GM12878 (cell line): ENCODE measurements at regions not wholly inside any gene's neighbourhood (a gene's known extent, or its start where the extent isn't known, plus 50 kb on each side); places are given as distances from the start of the nearest gene placed in this dataset.

Source experiments
- ATAC-seq: fragments of 200-7000 bp; cut with Tn5 transposase; 3 replicates; pipeline ENCODE4 v1.9.1; 2020; ENCODE audit warnings: mild to moderate bottlenecking, moderate library complexity
- BruUV-seq: library from RNA; stranded (reverse); fragments of 400-500 nt; replicated peaks from 2 replicates; lab custom pipeline; 2021; lab: Mats Ljungman, UMichigan
- CTCF ChIA-PET: fragments of 300-600 bp; sonication (Branson Sonifier 250); formaldehyde crosslinking; extraction: SDS; loops from one replicate; lab custom pipeline; 2021; ENCODE audit warnings: inconsistent platforms; lab: Yijun Ruan, JAX
- POLR2A ChIA-PET: fragments of 350-600 bp; formaldehyde crosslinking; extraction: SDS; loops from one replicate; lab custom pipeline; 2021; ENCODE audit warnings: inconsistent platforms; lab: Charles Lee
- RAD21 ChIA-PET: fragments of 300-600 bp; sonication (Branson Sonifier 250); formaldehyde crosslinking; loops from one replicate; lab custom pipeline; 2023; ENCODE audit warnings: antibody characterized with exemption; ENCODE audit not compliant: unreplicated experiment; lab: Charles Lee
- SMC1A ChIA-PET: fragments of 300-600 bp; sonication (Branson Sonifier 250); formaldehyde crosslinking; loops from one replicate; lab custom pipeline; 2023; ENCODE audit not compliant: unreplicated experiment, uncharacterized antibody; lab: Charles Lee
- DNase-seq: peaks from one replicate; pipeline ENCODE4 v3.0.0-alpha.2; 2011; ENCODE audit warnings: low read depth, low spot score
- FAIRE-seq: peaks from 3 replicates; lab custom pipeline; 2011; peaks lifted over from hg19 to GRCh38; lab: Jason Lieb, UNC
- H2AFZ ChIP-seq: 2 replicates; pipeline ENCODE4 v1.6.0; 2011; ENCODE audit warnings: low read depth, low read length, control low read depth; ENCODE audit not compliant: control insufficient read depth
- H3K27ac ChIP-seq: 2 replicates; pipeline ENCODE4 v1.5.1; 2011; ENCODE audit warnings: control low read depth; ENCODE audit not compliant: control insufficient read depth, insufficient read depth
- H3K27me3 ChIP-seq, 2 experiments: replicated peaks in 1 of 2; 2 replicates each; pipeline versions ENCODE4 v1.6.0 to v1.6.1; 2011; ENCODE audit warnings: low read length in 1 of 2; ENCODE audit not compliant: control insufficient read depth in 2 of 2, insufficient read depth in 2 of 2
- H3K36me3 ChIP-seq, 2 experiments: 2 replicates each; pipeline ENCODE4 v1.5.1; 2011; ENCODE audit warnings: low read length in 1 of 2; ENCODE audit not compliant: control insufficient read depth in 2 of 2, insufficient read depth in 2 of 2
- H3K4me1 ChIP-seq: 2 replicates; pipeline ENCODE4 v1.6.1; 2011; ENCODE audit warnings: mild to moderate bottlenecking, low read length, moderate library complexity, mixed read lengths; ENCODE audit not compliant: control insufficient read depth, insufficient read depth
- H3K4me2 ChIP-seq: 2 replicates; pipeline ENCODE4 v1.6.0; 2011; ENCODE audit warnings: control low read depth; ENCODE audit not compliant: control insufficient read depth, insufficient read depth
- H3K4me3 ChIP-seq: fragments of 200-600 bp; sonication (generic); 2 replicates; pipeline ENCODE4 v1.5.1; 2016
- H3K79me2 ChIP-seq: 2 replicates; pipeline ENCODE4 v1.6.0; 2011; ENCODE audit warnings: low read length; ENCODE audit not compliant: control insufficient read depth, insufficient read depth
- H3K9ac ChIP-seq: 2 replicates; pipeline ENCODE4 v1.8.0; 2011; ENCODE audit warnings: low read length, control low read depth, mixed read lengths; ENCODE audit not compliant: control insufficient read depth, insufficient read depth
- H3K9me3 ChIP-seq: replicated peaks from 3 replicates; pipeline ENCODE4 v1.5.1; 2011; ENCODE audit warnings: mild to moderate bottlenecking, low read length; ENCODE audit not compliant: control insufficient read depth, insufficient read depth
- H4K20me1 ChIP-seq: 2 replicates; pipeline ENCODE4 v1.6.0; 2011; ENCODE audit not compliant: control insufficient read depth, insufficient read depth
- CBFB ChIP-seq: IDR thresholded peaks from 2 replicates; pipeline ENCODE4 v1.6.1; 2016; ENCODE audit warnings: antibody characterized with exemption, low read depth
- CBX3 ChIP-seq: fragments of 200-600 bp; sonication (generic); IDR thresholded peaks from 2 replicates; pipeline ENCODE4 v1.6.1; 2016; ENCODE audit warnings: low read depth, borderline replicate concordance
- NBN ChIP-seq: fragments of 450-650 bp; IDR thresholded peaks from 2 replicates; pipeline ENCODE4 v1.6.1; 2016
- NFXL1 ChIP-seq: fragments of 450-650 bp; IDR thresholded peaks from 2 replicates; pipeline ENCODE4 v1.6.1; 2017; ENCODE audit warnings: antibody characterized with exemption, mild to moderate bottlenecking, borderline replicate concordance
- NR2C1 ChIP-seq: fragments of 450-650 bp; IDR thresholded peaks from 2 replicates; pipeline ENCODE4 v1.6.1; 2017; ENCODE audit warnings: antibody characterized with exemption, mild to moderate bottlenecking, moderate library complexity
- SMC3 ChIP-seq: IDR thresholded peaks from 2 replicates; pipeline ENCODE4 v1.6.1; 2011; ENCODE audit warnings: low read length, improper control_type of control experiment, borderline replicate concordance
- SUZ12 ChIP-seq: fragments of 200-600 bp; sonication (generic); IDR thresholded peaks from one replicate; pipeline ENCODE4 v1.6.1; 2018; ENCODE audit warnings: antibody characterized with exemption, mild to moderate bottlenecking; ENCODE audit not compliant: unreplicated experiment
- TARDBP ChIP-seq: IDR thresholded peaks from 2 replicates; pipeline ENCODE4 v1.6.1; 2016; ENCODE audit warnings: borderline replicate concordance
- WGBS: methylation state at CpG from one replicate; pipeline ENCODE4 v1.1.6; 2016; ENCODE audit warnings: low lambda C conversion rate; ENCODE audit not compliant: insufficient replicate concordance, insufficient coverage; ENCODE audit errors: missing lambda C conversion rate; 5-methylcytosine and 5-hydroxymethylcytosine counted together
- in situ Hi-C: fragments of 300-500 bp; cut with MboI; formaldehyde crosslinking; loops from 9 replicates; pipeline ENCODE4 v1.14.3; 2018; ENCODE audit warnings: mixed read lengths
- intact Hi-C: fragments of 100-400 bp; cut with micrococcal nuclease; formaldehyde crosslinking; loops from one replicate; pipeline ENCODE4 v1.14.2; 2022; ENCODE audit not compliant: unreplicated experiment
- TF ChIP-seq, protein P1 (sequence below): IDR thresholded peaks from 2 replicates; pipeline ENCODE4 v1.6.1; 2011; ENCODE audit warnings: mild to moderate bottlenecking, low read depth, low read length, moderate library complexity; ENCODE audit not compliant: insufficient replicate concordance
- TF ChIP-seq, protein P2 (sequence below): fragments of 450-650 bp; IDR thresholded peaks from 2 replicates; pipeline ENCODE4 v1.6.1; 2017; ENCODE audit warnings: mild to moderate bottlenecking
- TF ChIP-seq, protein P3 (sequence below): IDR thresholded peaks from 2 replicates; pipeline ENCODE4 v1.6.1; 2011; ENCODE audit warnings: borderline replicate concordance, low read depth, mild to moderate bottlenecking, moderate library complexity, mixed read lengths, low read length; ENCODE audit not compliant: insufficient read depth; ENCODE audit errors: extremely low read length
- TF ChIP-seq, protein P4 (sequence below): IDR thresholded peaks from 2 replicates; pipeline ENCODE4 v1.6.1; 2012; ENCODE audit warnings: improper control_type of control experiment, low read depth, low read length; ENCODE audit not compliant: insufficient replicate concordance

DNA sequence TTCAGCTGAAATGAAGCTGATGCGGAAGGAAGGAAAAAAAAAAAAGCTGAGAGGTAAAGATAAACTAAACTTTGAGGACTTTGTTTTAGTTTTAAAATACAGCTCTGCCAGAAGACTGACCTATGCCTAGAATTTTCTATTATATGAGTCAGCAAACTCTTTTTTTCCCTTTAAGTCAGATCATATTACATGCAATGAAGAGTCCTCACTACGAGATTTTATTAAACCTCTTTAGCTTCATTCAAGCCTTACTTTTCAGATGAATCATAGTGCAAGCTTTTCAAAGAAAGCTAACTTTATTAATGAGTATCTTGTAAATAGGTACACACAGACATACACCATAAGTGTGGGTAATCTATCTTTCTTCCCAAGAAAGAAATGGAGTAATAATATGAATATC, 57.8 kb upstream of the FSCB start:
- H3K27me3 ChIP-seq, result no peaks in the 10 kb centered on the region
- ChIA-PET RAD21 (no interaction called here), SMC1A (interaction anchor here (1.1 kb wide), 1 partner anchor 14 kb away, joined by 3 read pairs; no protein-coding TSS in a partner anchor), POLR2A (no interaction called here), CTCF (no interaction called here)
- H3K4me2 ChIP-seq, result no peak overlapping the region
- intact Hi-C loops, result no loop called here
- H2AFZ ChIP-seq, result no peak overlapping the region
- H3K4me3 ChIP-seq, result no peak overlapping the region
- DNase-seq (no peak), ATAC-seq (no peak), FAIRE-seq (no peak)
- no peaks in the 10 kb centered on the region for H3K79me2 ChIP-seq
- H4K20me1 ChIP-seq, result no peaks in the 10 kb centered on the region
- no TSS peak for BruUV-seq
- H3K9me3 ChIP-seq, result no peaks in the 10 kb centered on the region
- no peak overlapping the region for H3K9ac ChIP-seq
- no peak overlapping the region for H3K27ac ChIP-seq
- no peaks in the 10 kb centered on the region for H3K4me1 ChIP-seq
- H3K36me3 ChIP-seq, result no peaks in the 10 kb centered on the region
- 2% methylated on average over 2 of the region's 2 CpGs for WGBS
- in situ Hi-C loops, result no loop called here
- TF ChIP-seq, protein P1, sequence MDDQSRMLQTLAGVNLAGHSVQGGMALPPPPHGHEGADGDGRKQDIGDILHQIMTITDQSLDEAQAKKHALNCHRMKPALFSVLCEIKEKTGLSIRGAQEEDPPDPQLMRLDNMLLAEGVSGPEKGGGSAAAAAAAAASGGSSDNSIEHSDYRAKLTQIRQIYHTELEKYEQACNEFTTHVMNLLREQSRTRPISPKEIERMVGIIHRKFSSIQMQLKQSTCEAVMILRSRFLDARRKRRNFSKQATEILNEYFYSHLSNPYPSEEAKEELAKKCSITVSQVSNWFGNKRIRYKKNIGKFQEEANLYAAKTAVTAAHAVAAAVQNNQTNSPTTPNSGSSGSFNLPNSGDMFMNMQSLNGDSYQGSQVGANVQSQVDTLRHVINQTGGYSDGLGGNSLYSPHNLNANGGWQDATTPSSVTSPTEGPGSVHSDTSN, result no peak
- no peak for TF ChIP-seq NR2C1
- TF ChIP-seq CBFB, result no peak
- TF ChIP-seq NBN, result no peak
- no peak for TF ChIP-seq SUZ12
- no peak for TF ChIP-seq TARDBP
- TF ChIP-seq, protein P2, sequence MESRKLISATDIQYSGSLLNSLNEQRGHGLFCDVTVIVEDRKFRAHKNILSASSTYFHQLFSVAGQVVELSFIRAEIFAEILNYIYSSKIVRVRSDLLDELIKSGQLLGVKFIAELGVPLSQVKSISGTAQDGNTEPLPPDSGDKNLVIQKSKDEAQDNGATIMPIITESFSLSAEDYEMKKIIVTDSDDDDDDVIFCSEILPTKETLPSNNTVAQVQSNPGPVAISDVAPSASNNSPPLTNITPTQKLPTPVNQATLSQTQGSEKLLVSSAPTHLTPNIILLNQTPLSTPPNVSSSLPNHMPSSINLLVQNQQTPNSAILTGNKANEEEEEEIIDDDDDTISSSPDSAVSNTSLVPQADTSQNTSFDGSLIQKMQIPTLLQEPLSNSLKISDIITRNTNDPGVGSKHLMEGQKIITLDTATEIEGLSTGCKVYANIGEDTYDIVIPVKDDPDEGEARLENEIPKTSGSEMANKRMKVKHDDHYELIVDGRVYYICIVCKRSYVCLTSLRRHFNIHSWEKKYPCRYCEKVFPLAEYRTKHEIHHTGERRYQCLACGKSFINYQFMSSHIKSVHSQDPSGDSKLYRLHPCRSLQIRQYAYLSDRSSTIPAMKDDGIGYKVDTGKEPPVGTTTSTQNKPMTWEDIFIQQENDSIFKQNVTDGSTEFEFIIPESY, result no peak
- TF ChIP-seq SMC3, result no peak
- no peak for TF ChIP-seq NFXL1
- TF ChIP-seq, protein P3, sequence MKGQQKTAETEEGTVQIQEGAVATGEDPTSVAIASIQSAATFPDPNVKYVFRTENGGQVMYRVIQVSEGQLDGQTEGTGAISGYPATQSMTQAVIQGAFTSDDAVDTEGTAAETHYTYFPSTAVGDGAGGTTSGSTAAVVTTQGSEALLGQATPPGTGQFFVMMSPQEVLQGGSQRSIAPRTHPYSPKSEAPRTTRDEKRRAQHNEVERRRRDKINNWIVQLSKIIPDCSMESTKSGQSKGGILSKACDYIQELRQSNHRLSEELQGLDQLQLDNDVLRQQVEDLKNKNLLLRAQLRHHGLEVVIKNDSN, result no peak
- TF ChIP-seq, protein P4, sequence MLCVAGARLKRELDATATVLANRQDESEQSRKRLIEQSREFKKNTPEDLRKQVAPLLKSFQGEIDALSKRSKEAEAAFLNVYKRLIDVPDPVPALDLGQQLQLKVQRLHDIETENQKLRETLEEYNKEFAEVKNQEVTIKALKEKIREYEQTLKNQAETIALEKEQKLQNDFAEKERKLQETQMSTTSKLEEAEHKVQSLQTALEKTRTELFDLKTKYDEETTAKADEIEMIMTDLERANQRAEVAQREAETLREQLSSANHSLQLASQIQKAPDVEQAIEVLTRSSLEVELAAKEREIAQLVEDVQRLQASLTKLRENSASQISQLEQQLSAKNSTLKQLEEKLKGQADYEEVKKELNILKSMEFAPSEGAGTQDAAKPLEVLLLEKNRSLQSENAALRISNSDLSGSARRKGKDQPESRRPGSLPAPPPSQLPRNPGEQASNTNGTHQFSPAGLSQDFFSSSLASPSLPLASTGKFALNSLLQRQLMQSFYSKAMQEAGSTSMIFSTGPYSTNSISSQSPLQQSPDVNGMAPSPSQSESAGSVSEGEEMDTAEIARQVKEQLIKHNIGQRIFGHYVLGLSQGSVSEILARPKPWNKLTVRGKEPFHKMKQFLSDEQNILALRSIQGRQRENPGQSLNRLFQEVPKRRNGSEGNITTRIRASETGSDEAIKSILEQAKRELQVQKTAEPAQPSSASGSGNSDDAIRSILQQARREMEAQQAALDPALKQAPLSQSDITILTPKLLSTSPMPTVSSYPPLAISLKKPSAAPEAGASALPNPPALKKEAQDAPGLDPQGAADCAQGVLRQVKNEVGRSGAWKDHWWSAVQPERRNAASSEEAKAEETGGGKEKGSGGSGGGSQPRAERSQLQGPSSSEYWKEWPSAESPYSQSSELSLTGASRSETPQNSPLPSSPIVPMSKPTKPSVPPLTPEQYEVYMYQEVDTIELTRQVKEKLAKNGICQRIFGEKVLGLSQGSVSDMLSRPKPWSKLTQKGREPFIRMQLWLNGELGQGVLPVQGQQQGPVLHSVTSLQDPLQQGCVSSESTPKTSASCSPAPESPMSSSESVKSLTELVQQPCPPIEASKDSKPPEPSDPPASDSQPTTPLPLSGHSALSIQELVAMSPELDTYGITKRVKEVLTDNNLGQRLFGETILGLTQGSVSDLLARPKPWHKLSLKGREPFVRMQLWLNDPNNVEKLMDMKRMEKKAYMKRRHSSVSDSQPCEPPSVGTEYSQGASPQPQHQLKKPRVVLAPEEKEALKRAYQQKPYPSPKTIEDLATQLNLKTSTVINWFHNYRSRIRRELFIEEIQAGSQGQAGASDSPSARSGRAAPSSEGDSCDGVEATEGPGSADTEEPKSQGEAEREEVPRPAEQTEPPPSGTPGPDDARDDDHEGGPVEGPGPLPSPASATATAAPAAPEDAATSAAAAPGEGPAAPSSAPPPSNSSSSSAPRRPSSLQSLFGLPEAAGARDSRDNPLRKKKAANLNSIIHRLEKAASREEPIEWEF, result no peak
- no peak for TF ChIP-seq CBX3
